RCC 7860 (cell line): ENCODE measurements at regions not wholly inside any gene's neighbourhood (a gene's known extent, or its start where the extent isn't known, plus 50 kb on each side); places are given as distances from the start of the nearest gene placed in this dataset.

Source experiments
- DNase-seq: peaks from one replicate; pipeline ENCODE4 v3.0.0-alpha.2; 2015; ENCODE audit warnings: low spot score
- FAIRE-seq: peaks from 2 replicates; lab custom pipeline; 2012; peaks lifted over from hg19 to GRCh38; lab: Jason Lieb, UNC

GRCh38 chr3:189498995-189499704, 132.0 kb upstream of the TP63 start:
- FAIRE-seq (no peak), DNase-seq (no peak)

GRCh38 chr3:189500299-189500698, 130.9 kb upstream of the TP63 start:
- FAIRE-seq (no peak), DNase-seq (no peak)

- no peak for FAIRE-seq
- no peak for DNase-seq
These were observed 130.2 kb upstream of the TP63 start for GRCh38 chr3:189500798-189501495.

- no peak for FAIRE-seq
- no peak for DNase-seq
These were observed 128.9 kb upstream of the TP63 start for GRCh38 chr3:189502256-189502655.

GRCh38 chr3:189502676-189503257, 128.4 kb upstream of the TP63 start:
- no peak for FAIRE-seq
- no peak for DNase-seq

- FAIRE-seq (no peak), DNase-seq (no peak)
These were observed 123.3 kb upstream of the TP63 start for GRCh38 chr3:189507856-189508255.

- FAIRE-seq (no peak), DNase-seq (no peak)
These were observed 122.2 kb upstream of the TP63 start for GRCh38 chr3:189508784-189509501.

- FAIRE-seq, result no peak
- DNase-seq, result no peak
These were observed 119.2 kb upstream of the TP63 start for GRCh38 chr3:189512039-189512438.

GRCh38 chr3:189512821-189513220, 118.4 kb upstream of the TP63 start:
- DNase-seq (no peak), FAIRE-seq (no peak)

- no peak for DNase-seq
- no peak for FAIRE-seq
These were observed 117.7 kb upstream of the TP63 start for GRCh38 chr3:189513281-189514117.

- DNase-seq (no peak), FAIRE-seq (no peak)
These were observed 115.2 kb upstream of the TP63 start for GRCh38 chr3:189516039-189516438.

GRCh38 chr3:189517981-189518380, 113.2 kb upstream of the TP63 start:
- no peak for FAIRE-seq

GRCh38 chr3:189519458-189519857, 111.7 kb upstream of the TP63 start:
- DNase-seq, result no peak

More at GRCh38 chr3:189517981-189518380, 113.2 kb upstream of the TP63 start:
- no peak for DNase-seq

GRCh38 chr3:189529468-189529867, 101.7 kb upstream of the TP63 start:
- FAIRE-seq, result no peak
- no peak for DNase-seq

More at GRCh38 chr3:189519458-189519857, 111.7 kb upstream of the TP63 start:
- no peak for FAIRE-seq

GRCh38 chr3:189529889-189530471, 101.2 kb upstream of the TP63 start:
- no peak for DNase-seq
- FAIRE-seq, result no peak

GRCh38 chr3:189530822-189531221, 100.4 kb upstream of the TP63 start:
- peak; percentile 61 for FAIRE-seq
- peak; percentile 22 for DNase-seq

- no peak for FAIRE-seq
- DNase-seq, result no peak
These were observed 99.9 kb upstream of the TP63 start for GRCh38 chr3:189531271-189531670.

GRCh38 chr3:189534531-189534930, 96.7 kb upstream of the TP63 start:
- no peak for DNase-seq
- FAIRE-seq, result no peak

GRCh38 chr3:189537135-189537534, 94.1 kb upstream of the TP63 start:
- DNase-seq, result no peak
- FAIRE-seq, result no peak

GRCh38 chr3:189547448-189547847, 83.7 kb upstream of the TP63 start:
- FAIRE-seq (no peak), DNase-seq (no peak)
